SK-N-SH (cell line): ENCODE measurements at regions not wholly inside any gene's neighbourhood (a gene's known extent, or its start where the extent isn't known, plus 50 kb on each side); places are given as distances from the start of the nearest gene placed in this dataset.

Source experiments
- CTCF ChIP-seq: fragments of 200-600 bp; sonication (generic); IDR thresholded peaks from 2 replicates; pipeline ENCODE4 v1.6.1; 2017; ENCODE audit warnings: antibody characterized with exemption, mild to moderate bottlenecking, moderate library complexity
- EP300 ChIP-seq, 2 experiments: IDR thresholded peaks; 2 replicates each; pipeline versions ENCODE4 v1.4.0 to v1.6.1; 2012; ENCODE audit warnings: borderline replicate concordance in 1 of 2, low read depth in 1 of 2, low read length in 1 of 2
- POLR2AphosphoS5 ChIP-seq: IDR thresholded peaks from 2 replicates; pipeline ENCODE4 v1.6.1; 2012; ENCODE audit warnings: low read depth, low read length
- RAD21 ChIP-seq: IDR thresholded peaks from 2 replicates; pipeline ENCODE4 v1.6.1; 2012; ENCODE audit warnings: mild to moderate bottlenecking, low read length
- REST ChIP-seq: IDR thresholded peaks from 2 replicates; pipeline ENCODE4 v1.6.1; 2012; ENCODE audit warnings: mild to moderate bottlenecking, low read depth, low read length, moderate library complexity
- SMC3 ChIP-seq: IDR thresholded peaks from 2 replicates; pipeline ENCODE4 v1.6.1; 2012; ENCODE audit warnings: low read depth, low read length, improper control_type of control experiment

GRCh38 chr2:13135369-13135768 lies 418.6 kb downstream of the TRIB2 start:
- TF ChIP-seq CTCF (no peak), EP300 (IDR thresholded peaks at IDR 0.05; ENCODE audit: borderline replicate concordance in 1 of 2, low read depth in 1 of 2, low read length in 1 of 2) (no peak), RAD21 (no peak), REST (no peak), SMC3 (no peak), POLR2AphosphoS5 (no peak)
